GM12865 (cell line): ENCODE measurements at regions not wholly inside any gene's neighbourhood (a gene's known extent, or its start where the extent isn't known, plus 50 kb on each side); places are given as distances from the start of the nearest gene placed in this dataset.

Experiments used
- DNase-seq: peaks from one replicate; pipeline ENCODE4 v3.0.0; 2010; ENCODE audit warnings: low read depth
- H3K4me3 ChIP-seq: 2 replicates; pipeline ENCODE4 v1.5.1; 2011; ENCODE audit warnings: mild to moderate bottlenecking, low read depth, low read length, control low read depth
- CTCF ChIP-seq: IDR thresholded peaks from 2 replicates; pipeline ENCODE4 v1.5.1; 2011; ENCODE audit warnings: low read length, control low read depth, low read depth, inconsistent platforms; ENCODE audit not compliant: insufficient read depth; ENCODE audit errors: missing control alignments

GRCh38 chr7:42315103-42315502 lies 78.1 kb upstream of the GLI3 start:
- no peak for TF ChIP-seq CTCF
- no peak for DNase-seq
- no peak overlapping the region for H3K4me3 ChIP-seq

- no peak for DNase-seq
- no peak overlapping the region for H3K4me3 ChIP-seq
- TF ChIP-seq CTCF, result no peak
These were observed 77.7 kb upstream of the GLI3 start for GRCh38 chr7:42314696-42315095.

GRCh38 chr7:42311195-42311594 lies 74.2 kb upstream of the GLI3 start:
- no peak for TF ChIP-seq CTCF
- DNase-seq, result no peak
- H3K4me3 ChIP-seq, result no peak overlapping the region

GRCh38 chr7:42292991-42293521 lies 56.0 kb upstream of the GLI3 start:
- no peak for TF ChIP-seq CTCF
- DNase-seq, result no peak
- H3K4me3 ChIP-seq, result no peak overlapping the region

- no peak for DNase-seq
- TF ChIP-seq CTCF, result no peak
- H3K4me3 ChIP-seq, result no peak overlapping the region
These were observed 52.5 kb upstream of the GLI3 start for GRCh38 chr7:42289473-42289872.
